ENCODE measurements at regions not wholly inside any gene's neighbourhood (a gene's known extent, or its start where the extent isn't known, plus 50 kb on each side); places are given as distances from the start of the nearest gene placed in this dataset.

GRCh38 chr1:38787041-38787440, 72.5 kb downstream of the RRAGC start:
- intact Hi-C loops (cut with micrococcal nuclease), result no loop called here
- no peak for TF ChIP-seq CTCF (IDR thresholded peaks at IDR 0.05)
- H3K27me3 Mint-ChIP-seq, result peaks cover 53% of the 10 kb centered on the region
- no peaks in the 10 kb centered on the region for H3K36me3 Mint-ChIP-seq (ENCODE audit: low read depth)
- POLR2A ChIA-PET, result no interaction called here
- DNase-seq (no peak), ATAC-seq (no peak)
- H3K4me1 Mint-ChIP-seq (ENCODE audit: low read depth), result no peaks in the 10 kb centered on the region
- CTCF ChIA-PET, result no interaction called here
- no peak overlapping the region for H3K27ac Mint-ChIP-seq
- H3K9me3 Mint-ChIP-seq, result no peaks in the 10 kb centered on the region
- no peak overlapping the region for H3K4me3 Mint-ChIP-seq

GRCh38 chr1:38786040-38786436, 73.5 kb downstream of the RRAGC start:
- POLR2A ChIA-PET, result no interaction called here
- Mint-ChIP-seq H3K36me3 (ENCODE audit: low read depth) (no peaks in the 10 kb centered on the region), H3K9me3 (no peaks in the 10 kb centered on the region), H3K4me1 (ENCODE audit: low read depth) (no peaks in the 10 kb centered on the region), H3K27ac (no peak overlapping the region), H3K27me3 (peaks cover 55% of the 10 kb centered on the region), H3K4me3 (no peak overlapping the region)
- DNase-seq (no peak), ATAC-seq (no peak)
- intact Hi-C loops (cut with micrococcal nuclease), result no loop called here
- CTCF ChIA-PET, result no interaction called here
- no peak for TF ChIP-seq CTCF (IDR thresholded peaks at IDR 0.05)

GRCh38 chr1:38785285-38786039, 74.1 kb downstream of the RRAGC start:
- no peak for DNase-seq
- Mint-ChIP-seq H3K27me3 (peaks cover 58% of the 10 kb centered on the region), H3K4me3 (no peak overlapping the region), H3K27ac (no peak overlapping the region), H3K4me1 (ENCODE audit: low read depth) (no peaks in the 10 kb centered on the region), H3K36me3 (ENCODE audit: low read depth) (no peaks in the 10 kb centered on the region), H3K9me3 (no peaks in the 10 kb centered on the region)
- POLR2A ChIA-PET, result no interaction called here
- intact Hi-C loops (cut with micrococcal nuclease), result no loop called here
- TF ChIP-seq CTCF (IDR thresholded peaks at IDR 0.05), result no peak
- CTCF ChIA-PET, result interaction anchor here (0.6 kb wide), 1 partner anchor 820 kb away, joined by 3 read pairs; no protein-coding TSS in a partner anchor
- no peak for ATAC-seq

GRCh38 chr1:38784452-38785284, 74.9 kb downstream of the RRAGC start:
- Mint-ChIP-seq H3K27ac (no peak overlapping the region), H3K4me3 (no peak overlapping the region), H3K27me3 (peaks cover 59% of the 10 kb centered on the region), H3K9me3 (no peaks in the 10 kb centered on the region), H3K4me1 (ENCODE audit: low read depth) (no peaks in the 10 kb centered on the region), H3K36me3 (ENCODE audit: low read depth) (no peaks in the 10 kb centered on the region)
- intact Hi-C loops (cut with micrococcal nuclease), result no loop called here
- TF ChIP-seq CTCF (IDR thresholded peaks at IDR 0.05), result no peak
- POLR2A ChIA-PET, result no interaction called here
- CTCF ChIA-PET, result interaction anchor here (0.6 kb wide), 1 partner anchor 821 kb away, joined by 3 read pairs; no protein-coding TSS in a partner anchor
- DNase-seq (no peak), ATAC-seq (no peak)

GRCh38 chr1:38783640-38784229, 75.8 kb downstream of the RRAGC start:
- no peak overlapping the region for H3K4me3 Mint-ChIP-seq
- H3K9me3 Mint-ChIP-seq, result no peaks in the 10 kb centered on the region
- ATAC-seq (no peak), DNase-seq (no peak)
- H3K36me3 Mint-ChIP-seq (ENCODE audit: low read depth), result no peaks in the 10 kb centered on the region
- no peak overlapping the region for H3K27ac Mint-ChIP-seq
- CTCF ChIA-PET, result no interaction called here
- peaks cover 53% of the 10 kb centered on the region for H3K27me3 Mint-ChIP-seq
- intact Hi-C loops (cut with micrococcal nuclease), result no loop called here
- POLR2A ChIA-PET, result no interaction called here
- TF ChIP-seq CTCF (IDR thresholded peaks at IDR 0.05), result no peak
- no peaks in the 10 kb centered on the region for H3K4me1 Mint-ChIP-seq (ENCODE audit: low read depth)

Measured in activated CD8-positive, alpha-beta T cell treated with anti-CD3 and anti-CD28 coated beads for 36 hours (primary cell).